ENCODE measurements at regions not wholly inside any gene's neighbourhood (a gene's known extent, or its start where the extent isn't known, plus 50 kb on each side); places are given as distances from the start of the nearest gene placed in this dataset.
"Not testable (repeated sequence)": the region's sequence is repeated elsewhere in the genome, so short reads cannot be mapped to it uniquely, and the experiment has no call there.

GRCh38 chr5:32534041-32534440 lies 51.3 kb upstream of the SUB1 start:
- DNase-seq (ENCODE audit: low read depth in 1 of 2, low spot score in 1 of 2): no peak

GRCh38 chr5:32531885-32532520 lies 53.4 kb upstream of the SUB1 start:
- peak; percentile 13 to 15 for DNase-seq (ENCODE audit: low read depth in 1 of 2, low spot score in 1 of 2)

- DNase-seq (ENCODE audit: low read depth in 1 of 2, low spot score in 1 of 2): not testable (repeated sequence)
Measured at GRCh38 chr5:32527321-32527720, 58.0 kb upstream of the SUB1 start.

GRCh38 chr5:32526810-32527209 lies 58.5 kb upstream of the SUB1 start:
- no peak for DNase-seq (ENCODE audit: low read depth in 1 of 2, low spot score in 1 of 2)

- DNase-seq (ENCODE audit: low read depth in 1 of 2, low spot score in 1 of 2): no peak
Measured at GRCh38 chr5:32523625-32524024, 61.7 kb upstream of the SUB1 start.

GRCh38 chr5:32522429-32523143 lies 62.8 kb upstream of the SUB1 start:
- no peak for DNase-seq (ENCODE audit: low read depth in 1 of 2, low spot score in 1 of 2)

GRCh38 chr5:32521481-32521880 lies 63.9 kb upstream of the SUB1 start:
- no peak for DNase-seq (ENCODE audit: low read depth in 1 of 2, low spot score in 1 of 2)

- DNase-seq (ENCODE audit: low read depth in 1 of 2, low spot score in 1 of 2): no peak
Measured at GRCh38 chr5:32520972-32521371, 64.4 kb upstream of the SUB1 start.

GRCh38 chr5:32520356-32520755 lies 65.0 kb upstream of the SUB1 start:
- DNase-seq (ENCODE audit: low read depth in 1 of 2, low spot score in 1 of 2): no peak

GRCh38 chr5:32519508-32519907 lies 65.8 kb upstream of the SUB1 start:
- no peak for DNase-seq (ENCODE audit: low read depth in 1 of 2, low spot score in 1 of 2)

- DNase-seq (ENCODE audit: low read depth in 1 of 2, low spot score in 1 of 2): no peak
Measured at GRCh38 chr5:32514806-32515205, 70.3 kb upstream of the ZFR start.

- no peak for DNase-seq (ENCODE audit: low read depth in 1 of 2, low spot score in 1 of 2)
Measured at GRCh38 chr5:32512926-32513325, 68.4 kb upstream of the ZFR start.

GRCh38 chr5:32511776-32512374 lies 67.3 kb upstream of the ZFR start:
- no peak for DNase-seq (ENCODE audit: low read depth in 1 of 2, low spot score in 1 of 2)

- no peak for DNase-seq (ENCODE audit: low read depth in 1 of 2, low spot score in 1 of 2)
Measured at GRCh38 chr5:32510860-32511259, 66.3 kb upstream of the ZFR start.

- DNase-seq (ENCODE audit: low read depth in 1 of 2, low spot score in 1 of 2): no peak
Measured at GRCh38 chr5:32508806-32509805, 64.6 kb upstream of the ZFR start.

GRCh38 chr5:32507738-32508434 lies 63.3 kb upstream of the ZFR start:
- DNase-seq (ENCODE audit: low read depth in 1 of 2, low spot score in 1 of 2): no peak

GRCh38 chr5:32506799-32507198 lies 62.3 kb upstream of the ZFR start:
- DNase-seq (ENCODE audit: low read depth in 1 of 2, low spot score in 1 of 2): no peak

GRCh38 chr5:32506201-32506661 lies 61.7 kb upstream of the ZFR start:
- no peak for DNase-seq (ENCODE audit: low read depth in 1 of 2, low spot score in 1 of 2)

GRCh38 chr5:32505756-32506155 lies 61.2 kb upstream of the ZFR start:
- DNase-seq (ENCODE audit: low read depth in 1 of 2, low spot score in 1 of 2): no peak

GRCh38 chr5:32504989-32505596 lies 60.6 kb upstream of the ZFR start:
- DNase-seq (ENCODE audit: low read depth in 1 of 2, low spot score in 1 of 2): no peak

Data from stimulated activated CD4-positive, alpha-beta T cell treated with anti-CD3 and anti-CD28 coated beads, Interleukin-15, amount 100 ng/mL, for 1 hour (primary cell).